H54 (cell line): ENCODE measurements at regions not wholly inside any gene's neighbourhood (a gene's known extent, or its start where the extent isn't known, plus 50 kb on each side); places are given as distances from the start of the nearest gene placed in this dataset.

Source experiments
- DNase-seq: peaks from one replicate; pipeline ENCODE4 v3.0.0; 2011; ENCODE audit warnings: low spot score, mixed read lengths; ENCODE audit not compliant: insufficient read length
- FAIRE-seq: peaks from 3 replicates; lab custom pipeline; 2011; peaks lifted over from hg19 to GRCh38; lab: Jason Lieb, UNC
- POLR2A ChIP-seq: IDR thresholded peaks from 2 replicates; pipeline ENCODE4 v1.6.1; 2011; ENCODE audit warnings: low read depth, mild to moderate bottlenecking, low read length

DNA sequence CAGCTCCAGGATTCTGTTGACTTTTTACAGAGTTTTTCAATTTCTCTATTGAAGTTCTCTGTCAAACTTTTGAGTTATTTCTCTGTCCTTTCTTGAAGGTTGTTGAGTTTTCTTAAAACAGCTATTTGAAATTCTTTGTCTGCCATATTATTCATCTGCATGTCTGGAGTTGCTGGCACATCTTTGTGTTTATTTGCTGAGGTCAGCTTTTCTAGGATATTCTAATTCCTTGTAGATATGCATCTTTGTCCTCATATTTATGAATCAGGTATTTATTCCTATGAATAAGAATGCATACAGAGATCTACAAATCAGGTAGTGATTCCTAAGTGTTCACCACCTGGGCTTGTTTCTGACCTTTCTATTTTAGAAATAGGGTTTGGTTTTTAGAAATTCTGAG, 546.4 kb downstream of the RAPGEF2 start:
- TF ChIP-seq POLR2A, result no peak
- FAIRE-seq, result no peak

GRCh38 chr4:159652871-159653270, 550.0 kb downstream of the RAPGEF2 start:
- FAIRE-seq (no peak), DNase-seq (no peak)
- TF ChIP-seq POLR2A, result no peak

More for the DNA sequence above, 546.4 kb downstream of the RAPGEF2 start:
- no peak for DNase-seq

- FAIRE-seq (no peak), DNase-seq (peak; percentile 4)
- TF ChIP-seq POLR2A, result no peak
Measured at GRCh38 chr4:159655547-159655946, 552.7 kb downstream of the RAPGEF2 start.

DNA sequence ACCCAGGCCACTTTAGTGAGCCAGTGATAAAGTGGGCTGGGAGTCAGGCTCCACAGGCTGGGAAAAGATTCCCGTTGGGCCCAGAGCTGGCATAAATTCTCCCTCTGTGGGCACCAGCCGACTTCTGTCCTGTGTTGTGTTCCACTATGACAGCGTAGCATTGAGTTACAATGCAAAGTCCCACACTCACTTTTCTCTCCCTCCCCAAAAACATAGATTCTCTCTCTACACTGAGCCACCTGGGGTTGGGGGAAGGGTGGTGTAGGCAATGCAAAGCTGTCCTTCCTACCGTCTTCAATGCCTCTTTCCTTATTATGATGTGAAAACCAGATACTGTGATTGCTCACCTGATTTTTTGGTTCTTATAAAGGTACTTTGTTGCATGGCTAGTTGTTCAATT, 566.2 kb downstream of the RAPGEF2 start:
- TF ChIP-seq POLR2A, result no peak
- FAIRE-seq (no peak), DNase-seq (no peak)

DNA sequence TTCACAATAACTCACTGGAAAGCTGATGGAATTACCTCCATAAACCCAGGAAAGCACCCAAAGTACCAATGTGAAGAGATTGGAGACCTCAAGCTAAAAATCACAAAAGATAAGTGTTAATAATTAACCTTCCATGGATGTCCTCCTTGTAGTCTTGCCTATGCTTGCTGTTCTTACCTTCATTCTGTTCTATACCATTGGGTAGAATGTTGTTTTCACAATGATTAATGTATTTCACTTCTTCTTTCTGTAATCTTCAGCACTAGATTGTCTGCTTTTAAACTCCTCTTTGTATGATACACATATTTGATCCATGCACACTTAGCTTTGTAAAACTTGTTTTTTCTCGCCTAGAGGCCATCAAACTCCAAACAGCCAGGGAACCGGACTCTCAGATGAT, 570.3 kb downstream of the RAPGEF2 start:
- FAIRE-seq, result no peak
- TF ChIP-seq POLR2A, result no peak
- DNase-seq, result no peak

GRCh38 chr4:159674241-159674640, 571.4 kb downstream of the RAPGEF2 start:
- no peak for FAIRE-seq
- no peak for DNase-seq
- TF ChIP-seq POLR2A, result no peak

GRCh38 chr4:159677521-159677920, 574.6 kb downstream of the RAPGEF2 start:
- TF ChIP-seq POLR2A, result no peak
- DNase-seq (no peak), FAIRE-seq (no peak)

- no peak for TF ChIP-seq POLR2A
- no peak for DNase-seq
- FAIRE-seq, result no peak
Measured at GRCh38 chr4:159682996-159683395, 580.1 kb downstream of the RAPGEF2 start.

DNA sequence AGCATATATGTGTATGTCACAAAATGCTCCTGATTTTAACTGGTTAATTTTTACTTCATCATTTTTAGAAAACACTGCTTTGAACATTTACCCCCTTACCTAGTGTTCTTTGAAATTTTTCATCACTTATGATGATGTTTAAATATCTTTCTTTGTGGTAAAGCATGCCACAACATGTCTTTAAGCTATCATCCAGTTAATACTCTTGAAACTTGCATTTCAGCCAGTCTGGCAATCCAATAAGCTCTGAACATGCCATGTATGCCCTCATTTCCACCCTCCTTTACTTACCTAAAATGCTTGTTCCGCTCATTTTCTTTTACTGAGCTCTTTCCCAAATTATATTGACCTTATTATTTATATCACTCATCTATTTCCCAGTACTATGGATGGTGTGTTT, 581.2 kb downstream of the RAPGEF2 start:
- FAIRE-seq (no peak), DNase-seq (no peak)
- no peak for TF ChIP-seq POLR2A

GRCh38 chr4:159685340-159686092, 582.6 kb downstream of the RAPGEF2 start:
- DNase-seq (no peak), FAIRE-seq (no peak)
- no peak for TF ChIP-seq POLR2A

DNA sequence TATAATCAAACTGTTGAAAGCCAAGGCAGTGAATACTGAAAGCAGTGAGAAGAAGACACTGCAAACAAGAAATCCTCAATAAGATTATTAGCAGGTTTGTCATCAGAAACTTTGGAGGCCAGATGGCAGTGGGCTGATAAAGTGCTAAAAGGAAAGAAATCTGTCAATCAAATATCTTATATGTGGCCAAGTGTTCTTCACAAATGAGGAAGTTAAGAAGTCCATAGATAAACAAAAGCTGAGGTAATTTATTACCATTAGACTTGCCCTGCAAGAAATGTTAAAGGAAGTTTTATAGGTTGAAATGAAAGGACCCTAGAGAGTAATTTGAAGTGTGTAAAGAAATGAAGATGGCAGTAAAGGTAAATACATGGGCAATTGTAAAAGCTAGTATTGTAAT, 586.6 kb downstream of the RAPGEF2 start:
- no peak for TF ChIP-seq POLR2A
- FAIRE-seq, result no peak
- DNase-seq, result no peak

DNA sequence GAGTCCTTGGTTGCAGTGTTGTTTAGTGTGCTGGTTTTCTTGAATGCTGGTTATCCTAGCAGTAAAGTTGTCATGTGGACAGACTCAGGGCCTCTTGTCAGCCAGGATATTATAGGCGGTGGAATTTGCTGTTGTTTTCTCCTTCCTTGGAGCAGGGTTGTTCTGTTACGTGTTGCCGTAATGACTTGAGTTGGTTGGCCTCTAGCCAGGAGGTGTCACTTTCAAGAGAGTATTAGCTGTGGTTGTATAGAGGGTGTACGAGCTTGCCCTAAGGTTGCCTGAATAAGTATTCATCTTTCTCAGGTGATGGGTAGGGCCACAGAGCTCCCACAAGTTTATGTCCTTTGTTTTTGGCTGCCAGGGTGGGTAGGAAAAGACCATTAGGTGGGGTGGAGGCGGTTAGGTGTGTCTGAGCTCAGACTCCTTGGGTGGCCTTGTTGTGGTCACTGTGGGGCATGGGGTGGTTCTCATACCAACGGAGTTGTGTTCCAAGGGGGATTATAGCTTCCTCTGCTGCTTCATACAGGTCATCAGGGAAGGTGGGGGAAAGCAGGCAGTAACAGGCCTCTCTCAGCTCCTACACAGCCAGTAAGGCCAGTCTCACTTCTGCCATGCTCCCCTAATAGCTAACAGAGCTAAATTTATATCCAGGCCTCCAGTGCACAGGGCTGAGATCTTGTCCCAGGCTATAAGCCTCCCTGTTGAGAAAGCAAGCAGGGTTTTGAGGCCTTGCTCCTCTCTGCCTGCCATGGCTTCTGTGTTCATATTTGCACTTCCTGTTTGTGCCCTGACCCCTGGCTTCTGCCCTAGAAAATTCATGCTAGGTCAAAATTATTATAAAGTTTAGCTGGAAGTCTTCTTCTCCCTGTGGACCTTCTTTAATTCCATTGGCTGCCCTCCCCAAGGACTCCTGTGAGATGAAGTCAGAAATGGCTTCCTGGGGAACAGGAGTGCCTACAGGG, 594.7 kb downstream of the RAPGEF2 start:
- no peak for FAIRE-seq
- no peak for TF ChIP-seq POLR2A
- DNase-seq, result no peak

DNA sequence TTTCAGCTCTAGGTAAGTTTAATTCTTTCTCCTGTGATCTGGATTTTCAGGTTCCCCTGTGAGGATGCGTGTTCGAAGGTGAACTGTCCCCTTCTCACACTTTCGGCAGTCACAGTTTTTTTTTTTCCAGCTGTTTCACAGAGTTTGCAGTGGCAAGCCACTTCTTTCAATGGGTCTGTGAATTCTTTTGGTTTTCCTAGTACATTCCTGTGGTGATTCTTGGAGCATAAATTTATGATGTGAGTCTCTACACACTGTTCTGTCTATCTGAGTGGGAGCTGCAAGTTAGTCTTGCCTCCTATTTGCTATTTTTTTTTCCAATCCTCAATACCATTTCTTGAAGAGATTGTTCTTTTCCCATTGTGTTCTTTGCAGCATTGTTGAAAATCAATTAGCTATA, 595.5 kb downstream of the RAPGEF2 start:
- TF ChIP-seq POLR2A, result no peak
- no peak for DNase-seq
- FAIRE-seq, result no peak

DNA sequence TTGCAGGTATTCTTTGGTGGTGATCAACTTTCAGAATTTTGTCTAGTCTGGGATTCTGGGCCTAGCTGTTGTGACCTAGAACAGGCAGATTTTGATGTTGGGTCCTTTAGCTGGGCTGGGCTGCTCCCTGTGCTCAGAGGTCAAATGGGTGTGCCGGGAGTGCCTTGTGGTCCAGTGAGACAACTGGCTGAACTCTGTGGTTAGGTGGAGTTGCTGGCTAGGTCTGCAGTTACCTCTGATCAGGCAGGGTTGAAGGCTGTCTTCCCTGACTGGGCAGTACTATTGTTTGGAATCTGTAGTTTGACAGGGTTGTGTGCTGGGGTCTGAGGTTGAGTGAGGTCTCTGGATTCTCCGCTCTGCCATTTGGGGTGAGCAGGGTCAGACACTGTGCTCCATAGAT, 599.3 kb downstream of the RAPGEF2 start:
- FAIRE-seq (no peak), DNase-seq (no peak)
- no peak for TF ChIP-seq POLR2A
